PC-9 (cell line): ENCODE measurements at regions not wholly inside any gene's neighbourhood (a gene's known extent, or its start where the extent isn't known, plus 50 kb on each side); places are given as distances from the start of the nearest gene placed in this dataset.

Experiments
- CTCF ChIP-seq: fragments of 200-600 bp; sonication (generic); conservative IDR thresholded peaks from 2 replicates; pipeline ENCODE4 v1.6.1; 2017; ENCODE audit warnings: mixed run types, antibody characterized with exemption, mild to moderate bottlenecking, moderate library complexity
- EZH2 ChIP-seq: fragments of 200-600 bp; sonication (generic); IDR thresholded peaks from 2 replicates; pipeline ENCODE4 v1.8.0; 2017; ENCODE audit warnings: antibody characterized with exemption, low read depth

- TF ChIP-seq EZH2 (no peak), CTCF (no peak)
Measured at GRCh38 chr7:68958571-68958970, 639.7 kb upstream of the AUTS2 start.
